Lower lobe of right lung (tissue), 2 donors: ENCODE measurements at regions not wholly inside any gene's neighbourhood (a gene's known extent, or its start where the extent isn't known, plus 50 kb on each side); places are given as distances from the start of the nearest gene placed in this dataset.

ENCODE experiments used
- ATAC-seq, 2 donors: fragments of 200-7000 bp; cut with Tn5 transposase; one replicate each; pipeline ENCODE4 v1.9.1; 2020 to 2022; ENCODE audit warnings: mild to moderate bottlenecking in 2 of 2, moderate library complexity in 2 of 2
- DNase-seq: peaks from one replicate; pipeline ENCODE4 v3.0.0-alpha.2; 2020
- H3K27ac ChIP-seq: fragments of 200-600 bp; one replicate; pipeline ENCODE4 v1.8.0; 2022
- H3K27me3 ChIP-seq: fragments of 200-600 bp; one replicate; pipeline ENCODE4 v1.8.0; 2022; ENCODE audit warnings: low read depth
- H3K36me3 ChIP-seq: fragments of 200-600 bp; one replicate; pipeline ENCODE4 v1.8.0; 2022; ENCODE audit warnings: mild to moderate bottlenecking
- H3K4me1 ChIP-seq: fragments of 200-600 bp; one replicate; pipeline ENCODE4 v1.8.0; 2022
- H3K4me3 ChIP-seq: fragments of 200-600 bp; one replicate; pipeline ENCODE4 v1.8.0; 2022; ENCODE audit warnings: mild to moderate bottlenecking
- H3K9me3 ChIP-seq: fragments of 200-600 bp; one replicate; pipeline ENCODE4 v1.8.0; 2022
- intact Hi-C: fragments of 100-400 bp; cut with DNase I; formaldehyde crosslinking; loops from one replicate; pipeline ENCODE4 v1.11.0; 2022
- TF ChIP-seq, protein P1 (sequence below): fragments of 200-600 bp; IDR thresholded peaks from one replicate; pipeline ENCODE4 v1.8.0; 2022; ENCODE audit warnings: antibody characterized with exemption, mild to moderate bottlenecking
- donor health status: DM: no; HTN: yes; CAD: no; lungs with severe emphysema.

DNA sequence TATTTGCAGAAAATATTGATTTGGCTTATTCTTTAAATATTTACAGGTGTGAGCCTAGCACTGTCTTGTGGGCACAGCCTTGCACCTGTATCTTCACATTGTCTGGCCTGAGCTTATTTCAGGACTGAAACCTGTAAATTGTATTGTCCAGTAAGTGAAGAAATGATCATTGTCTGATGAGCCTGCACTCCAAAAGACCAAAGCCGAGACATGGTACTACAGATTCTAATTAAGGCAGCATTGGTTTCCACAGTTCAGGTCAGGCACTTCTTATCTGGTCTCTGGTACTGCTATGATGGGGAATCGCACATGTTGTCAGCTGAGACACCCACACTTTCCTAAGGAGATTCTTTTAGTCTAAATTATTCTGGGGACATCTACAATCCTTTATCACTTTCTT lies 479.0 kb downstream of the TDRD15 start:
- DNase-seq (no peak), ATAC-seq (no peak)
- no peaks in the 10 kb centered on the region for H3K9me3 ChIP-seq
- H3K27ac ChIP-seq = no peak overlapping the region
- H3K4me1 ChIP-seq = no peaks in the 10 kb centered on the region
- intact Hi-C loops = no loop called here
- H3K36me3 ChIP-seq = no peaks in the 10 kb centered on the region
- TF ChIP-seq, protein P1, sequence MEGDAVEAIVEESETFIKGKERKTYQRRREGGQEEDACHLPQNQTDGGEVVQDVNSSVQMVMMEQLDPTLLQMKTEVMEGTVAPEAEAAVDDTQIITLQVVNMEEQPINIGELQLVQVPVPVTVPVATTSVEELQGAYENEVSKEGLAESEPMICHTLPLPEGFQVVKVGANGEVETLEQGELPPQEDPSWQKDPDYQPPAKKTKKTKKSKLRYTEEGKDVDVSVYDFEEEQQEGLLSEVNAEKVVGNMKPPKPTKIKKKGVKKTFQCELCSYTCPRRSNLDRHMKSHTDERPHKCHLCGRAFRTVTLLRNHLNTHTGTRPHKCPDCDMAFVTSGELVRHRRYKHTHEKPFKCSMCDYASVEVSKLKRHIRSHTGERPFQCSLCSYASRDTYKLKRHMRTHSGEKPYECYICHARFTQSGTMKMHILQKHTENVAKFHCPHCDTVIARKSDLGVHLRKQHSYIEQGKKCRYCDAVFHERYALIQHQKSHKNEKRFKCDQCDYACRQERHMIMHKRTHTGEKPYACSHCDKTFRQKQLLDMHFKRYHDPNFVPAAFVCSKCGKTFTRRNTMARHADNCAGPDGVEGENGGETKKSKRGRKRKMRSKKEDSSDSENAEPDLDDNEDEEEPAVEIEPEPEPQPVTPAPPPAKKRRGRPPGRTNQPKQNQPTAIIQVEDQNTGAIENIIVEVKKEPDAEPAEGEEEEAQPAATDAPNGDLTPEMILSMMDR = no peak
- H3K4me3 ChIP-seq = no peak overlapping the region
- H3K27me3 ChIP-seq = no peaks in the 10 kb centered on the region

DNA sequence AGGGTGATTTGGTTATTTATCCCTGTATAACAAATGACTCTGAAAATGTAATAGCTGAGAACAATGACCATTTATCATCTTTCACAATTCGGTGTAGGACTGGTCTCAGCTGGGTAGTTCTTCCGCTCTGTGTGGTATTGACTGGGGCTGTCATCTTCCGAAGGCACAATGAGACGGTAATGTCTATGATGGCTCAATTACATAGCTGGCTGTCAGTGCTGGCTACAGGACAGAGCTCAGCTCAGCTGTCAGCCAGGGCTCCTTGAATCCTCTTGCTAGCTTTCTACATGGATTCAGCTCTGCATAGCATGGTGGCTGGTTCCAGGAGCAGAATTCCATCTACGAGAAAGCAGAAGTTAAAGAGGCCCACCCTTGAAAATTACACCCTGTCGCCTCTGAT lies 483.8 kb downstream of the TDRD15 start:
- Histone ChIP-seq H3K36me3 (no peaks in the 10 kb centered on the region), H3K4me3 (no peak overlapping the region), H3K4me1 (no peaks in the 10 kb centered on the region), H3K27ac (no peak overlapping the region), H3K27me3 (no peaks in the 10 kb centered on the region), H3K9me3 (no peaks in the 10 kb centered on the region)
- ATAC-seq (no peak), DNase-seq (no peak)
- TF ChIP-seq, protein P1 = no peak
- intact Hi-C loops = no loop called here

DNA sequence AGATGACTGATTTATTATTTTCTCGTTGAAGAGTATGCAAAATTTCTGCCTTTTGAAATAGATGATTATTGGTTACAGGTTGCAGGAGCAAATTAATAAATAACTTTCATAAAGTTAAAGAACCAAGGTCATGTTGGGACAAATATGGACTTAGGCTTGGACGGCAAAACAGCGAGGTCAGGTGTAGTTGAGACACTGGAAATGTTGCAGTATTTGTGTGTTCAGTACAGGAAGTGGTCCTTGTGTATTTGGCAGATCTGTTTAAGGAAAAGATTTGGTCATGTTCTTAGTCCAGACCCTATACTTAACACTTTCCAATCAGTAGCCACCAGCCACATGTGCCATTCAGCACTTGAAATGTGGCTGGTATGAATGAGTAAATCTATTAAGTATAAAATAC lies 486.5 kb downstream of the TDRD15 start:
- intact Hi-C loops = no loop called here
- Histone ChIP-seq H3K4me3 (no peak overlapping the region), H3K36me3 (no peaks in the 10 kb centered on the region), H3K27me3 (no peaks in the 10 kb centered on the region), H3K9me3 (no peaks in the 10 kb centered on the region), H3K27ac (no peak overlapping the region), H3K4me1 (no peaks in the 10 kb centered on the region)
- DNase-seq (no peak), ATAC-seq (no peak)
- TF ChIP-seq, protein P1 = no peak

DNA sequence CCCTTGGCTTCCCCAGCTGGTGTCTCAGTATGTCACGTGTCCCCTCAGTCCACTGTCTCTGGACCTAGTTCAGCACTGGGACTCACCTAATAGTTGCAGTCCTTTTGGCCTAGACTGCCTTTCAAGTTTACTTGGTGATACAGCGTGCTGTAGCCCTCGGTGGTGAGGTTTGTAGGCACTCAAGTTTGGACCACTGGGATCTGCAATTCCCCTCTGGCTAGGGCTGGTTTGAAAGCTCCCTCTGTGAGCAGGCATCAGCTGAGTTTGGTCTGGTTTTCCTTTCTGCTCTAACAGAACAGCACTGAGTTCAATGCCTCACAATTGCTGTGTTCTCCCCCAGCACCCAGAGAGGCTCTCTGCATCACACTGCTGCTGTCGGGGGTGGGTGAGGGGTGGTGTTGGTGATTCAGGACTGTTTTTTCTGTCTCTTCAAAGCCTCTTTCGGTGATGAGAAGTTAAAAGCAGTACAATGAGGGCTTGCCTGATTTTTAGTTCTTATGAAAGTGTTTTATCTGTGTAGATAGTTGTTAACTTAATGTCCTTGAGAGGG lies 494.2 kb downstream of the TDRD15 start:
- Histone ChIP-seq H3K27me3 (no peaks in the 10 kb centered on the region), H3K27ac (no peak overlapping the region), H3K4me1 (no peaks in the 10 kb centered on the region), H3K4me3 (no peak overlapping the region), H3K36me3 (no peaks in the 10 kb centered on the region), H3K9me3 (no peaks in the 10 kb centered on the region)
- TF ChIP-seq, protein P1 = no peak
- ATAC-seq (no peak), DNase-seq (no peak)
- intact Hi-C loops = no loop called here

DNA sequence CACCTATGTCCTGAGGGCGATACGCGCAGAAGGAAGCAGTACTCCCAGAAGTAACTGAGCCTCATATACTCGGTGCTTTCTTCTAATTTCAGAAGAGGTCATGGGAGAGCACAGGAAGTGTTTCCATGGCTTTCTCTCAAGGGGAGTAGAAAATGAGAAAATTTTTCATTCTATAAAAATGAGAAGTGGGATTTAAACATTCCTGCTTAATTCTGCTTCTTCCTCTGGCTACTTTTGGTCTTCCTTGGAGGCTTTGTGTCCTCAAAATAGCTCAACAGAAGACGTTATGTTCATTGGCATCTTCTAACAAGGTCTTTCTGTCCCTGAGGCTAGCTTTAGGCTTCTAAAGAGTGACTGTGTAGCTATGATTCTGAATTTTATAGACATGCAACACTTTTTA lies 497.0 kb downstream of the TDRD15 start:
- H3K4me1 ChIP-seq = no peaks in the 10 kb centered on the region
- no peaks in the 10 kb centered on the region for H3K36me3 ChIP-seq
- DNase-seq (no peak), ATAC-seq (no peak)
- TF ChIP-seq, protein P1 = no peak
- intact Hi-C loops = no loop called here
- H3K27ac ChIP-seq = no peak overlapping the region
- H3K9me3 ChIP-seq = no peaks in the 10 kb centered on the region
- H3K27me3 ChIP-seq = no peaks in the 10 kb centered on the region
- no peak overlapping the region for H3K4me3 ChIP-seq

DNA sequence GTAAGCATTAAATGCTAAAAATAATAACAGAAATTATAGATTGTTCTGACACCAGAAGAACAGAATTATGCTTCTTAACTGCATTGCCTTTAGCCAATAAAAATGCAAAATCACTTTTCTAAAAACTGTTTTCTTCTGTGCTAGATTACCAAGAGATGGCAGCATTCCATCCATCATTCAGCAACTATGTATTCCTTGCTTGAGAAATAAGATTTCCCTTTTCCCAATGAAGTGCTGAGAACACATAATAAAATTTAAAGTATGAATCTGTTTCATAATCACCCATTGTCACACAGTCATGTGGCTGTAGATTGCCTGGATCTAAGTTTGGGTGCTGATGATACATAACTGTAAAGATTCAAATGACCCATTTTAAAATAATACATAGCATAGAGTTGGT lies 504.2 kb downstream of the TDRD15 start:
- no peak overlapping the region for H3K27ac ChIP-seq
- DNase-seq (no peak), ATAC-seq (no peak)
- H3K4me3 ChIP-seq = no peak overlapping the region
- no peaks in the 10 kb centered on the region for H3K9me3 ChIP-seq
- no peaks in the 10 kb centered on the region for H3K36me3 ChIP-seq
- intact Hi-C loops = no loop called here
- TF ChIP-seq, protein P1 = no peak
- no peaks in the 10 kb centered on the region for H3K27me3 ChIP-seq
- H3K4me1 ChIP-seq = no peaks in the 10 kb centered on the region
